Inflammatory macrophage treated with lipopolysaccharide for 1 hour (primary cell): ENCODE measurements at regions not wholly inside any gene's neighbourhood (a gene's known extent, or its start where the extent isn't known, plus 50 kb on each side); places are given as distances from the start of the nearest gene placed in this dataset.

ENCODE experiments used
- DNase-seq, 2 donors: peaks; one replicate each; pipeline ENCODE4 v3.0.0-alpha.2; 2020 to 2022

GRCh38 chr4:108398316-108398715, 222.1 kb upstream of the RPL34 start:
- no peak for DNase-seq

DNA sequence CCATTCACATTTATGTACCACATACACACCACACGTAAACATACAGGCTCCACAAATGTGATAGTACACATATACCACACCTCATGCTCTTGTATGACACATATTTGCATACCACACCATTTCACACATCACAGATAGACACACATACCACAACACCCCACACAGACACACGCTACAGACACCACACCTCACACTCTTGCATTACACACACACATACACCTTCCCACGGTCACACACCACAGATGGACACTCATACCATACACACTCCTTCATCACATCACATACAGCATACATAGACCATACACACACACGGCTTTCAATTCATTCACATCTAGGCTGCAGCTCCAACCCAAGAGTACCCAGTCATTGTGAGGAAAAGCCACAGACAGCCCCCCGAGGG, 222.5 kb upstream of the RPL34 start:
- DNase-seq, result no peak

- DNase-seq, result no peak
These were observed 223.4 kb upstream of the RPL34 start for GRCh38 chr4:108396900-108397497.

DNA sequence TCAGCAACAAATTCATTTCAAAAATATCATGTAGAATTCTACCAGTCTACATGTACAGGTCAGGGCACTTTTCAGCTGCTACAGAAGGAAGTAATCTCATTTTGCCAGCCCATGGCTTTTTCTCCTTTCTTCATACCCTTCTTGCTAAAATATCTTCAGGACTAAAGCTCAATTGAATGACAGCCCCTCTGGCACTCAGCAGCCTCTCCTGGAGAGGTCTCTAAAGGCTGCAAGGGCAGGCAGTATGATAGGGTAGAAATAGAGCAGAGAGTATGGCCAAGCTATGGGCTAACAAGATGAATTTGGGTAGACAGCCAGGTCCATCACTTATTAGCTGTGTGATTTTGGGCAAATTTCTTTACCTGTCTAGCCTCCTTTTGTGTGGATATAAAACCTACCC, 224.6 kb upstream of the RPL34 start:
- DNase-seq, result no peak

DNA sequence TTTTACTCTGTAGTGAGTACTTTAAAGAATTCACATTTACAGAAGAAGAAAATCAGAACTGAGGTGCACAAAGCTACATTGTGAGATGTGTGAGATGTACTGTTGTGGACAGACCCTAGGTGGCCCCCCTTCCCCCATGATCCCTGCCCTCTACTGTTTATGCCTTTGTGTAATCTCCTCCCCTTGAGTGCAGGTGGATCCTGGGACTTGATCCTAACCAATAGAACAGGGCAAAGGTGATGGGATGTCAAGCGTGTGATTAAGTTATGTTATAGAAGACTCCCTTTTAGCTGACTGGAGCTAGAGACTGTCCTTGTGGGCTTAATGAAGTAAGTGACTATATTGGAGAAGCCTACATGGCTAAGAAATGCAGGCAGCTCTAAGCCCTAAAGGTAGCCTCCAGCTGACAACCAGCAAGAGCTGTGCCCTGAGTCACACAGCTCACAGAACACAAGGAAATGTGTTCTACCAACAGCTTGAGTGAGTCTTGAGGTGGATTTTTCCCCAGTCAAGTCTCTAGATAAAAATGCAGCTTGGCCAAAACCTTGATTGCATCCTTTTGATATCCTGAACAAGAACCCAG, 225.2 kb upstream of the LEF1 start:
- DNase-seq, result no peak

- DNase-seq, result peak; percentile 51 to 67
These were observed 223.1 kb upstream of the LEF1 start for GRCh38 chr4:108391701-108392455.

GRCh38 chr4:108385076-108385475, 216.3 kb upstream of the LEF1 start:
- DNase-seq, result no peak

DNA sequence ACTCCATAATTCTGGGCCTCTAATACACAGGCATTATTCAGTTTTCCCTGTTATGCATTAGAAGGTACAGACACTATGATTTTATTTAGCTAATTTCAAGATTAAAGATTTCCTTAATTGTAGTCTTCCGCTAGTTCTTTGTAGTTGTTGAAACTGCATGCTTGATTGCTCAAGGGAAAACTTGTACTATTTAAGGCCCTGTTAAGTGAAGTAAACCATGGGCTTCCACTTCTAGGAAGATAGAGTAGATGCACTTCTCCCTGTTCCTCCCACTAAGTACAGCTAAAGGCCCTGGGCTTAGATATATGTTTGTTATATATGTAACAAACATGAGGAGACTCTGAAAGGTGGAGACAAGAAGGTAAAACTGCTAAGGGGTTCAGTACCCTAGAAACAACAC, 215.8 kb upstream of the LEF1 start:
- no peak for DNase-seq

DNA sequence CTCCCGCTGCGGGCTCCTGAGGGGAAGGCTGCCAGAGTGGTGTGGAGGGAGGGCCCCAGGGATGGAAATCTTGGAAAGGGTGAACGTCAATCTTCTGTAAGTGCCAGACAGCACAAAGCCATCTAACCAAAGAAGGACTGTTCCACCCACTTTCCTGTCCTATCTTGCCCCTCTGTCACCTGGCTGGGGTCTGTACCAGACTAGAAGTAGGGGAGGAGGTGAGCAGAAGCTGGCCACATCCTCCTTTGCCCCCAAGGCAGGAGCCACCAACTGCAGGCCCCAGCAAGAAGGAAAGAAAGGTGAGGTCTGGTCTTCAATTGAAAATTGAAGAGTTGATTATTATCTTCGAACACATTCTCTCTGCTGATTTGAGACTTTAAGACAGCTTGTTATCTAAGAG, 214.4 kb upstream of the LEF1 start:
- DNase-seq, result no peak

DNA sequence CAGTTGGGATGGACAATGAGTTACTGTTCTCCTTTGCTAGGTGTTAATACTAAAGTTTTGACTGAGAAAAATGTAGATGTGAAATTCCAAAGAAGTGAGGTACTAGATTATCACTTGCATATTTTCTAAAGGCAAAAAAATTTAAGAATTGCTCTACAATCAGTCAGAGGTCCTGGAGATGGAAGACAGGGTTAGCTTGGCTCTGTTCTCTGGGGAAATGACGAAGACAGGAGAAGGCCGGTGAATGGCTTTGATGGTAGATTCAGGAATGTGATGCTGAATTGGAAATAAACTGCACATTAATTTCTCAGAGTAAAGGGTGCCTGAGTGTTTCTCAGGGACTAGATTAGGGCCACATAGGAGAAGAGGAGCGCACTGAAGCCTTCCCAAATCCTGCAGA, 214.0 kb upstream of the LEF1 start:
- no peak for DNase-seq

DNA sequence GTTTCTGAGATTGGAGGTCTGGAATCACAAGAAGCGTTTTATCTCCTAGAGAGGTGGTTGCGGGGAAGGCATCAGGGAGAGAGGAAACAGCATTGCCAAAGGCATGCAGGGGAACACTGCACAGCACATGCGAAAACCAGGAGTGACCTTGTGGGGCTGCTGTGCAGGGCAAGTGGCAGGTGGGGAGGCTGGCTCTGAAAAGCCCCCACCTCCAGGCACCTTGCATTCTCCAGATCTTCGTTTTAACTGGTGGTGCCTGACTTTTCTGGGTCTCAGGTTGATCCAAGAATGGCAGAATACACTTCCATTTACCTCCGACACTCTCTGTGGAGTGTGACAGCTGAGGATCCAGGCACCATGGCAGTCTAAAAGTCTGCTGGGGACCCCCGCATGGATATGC, 209.4 kb upstream of the LEF1 start:
- DNase-seq, result no peak

GRCh38 chr4:108377021-108377420, 208.3 kb upstream of the LEF1 start:
- no peak for DNase-seq

GRCh38 chr4:108375434-108375833, 206.7 kb upstream of the LEF1 start:
- no peak for DNase-seq

DNA sequence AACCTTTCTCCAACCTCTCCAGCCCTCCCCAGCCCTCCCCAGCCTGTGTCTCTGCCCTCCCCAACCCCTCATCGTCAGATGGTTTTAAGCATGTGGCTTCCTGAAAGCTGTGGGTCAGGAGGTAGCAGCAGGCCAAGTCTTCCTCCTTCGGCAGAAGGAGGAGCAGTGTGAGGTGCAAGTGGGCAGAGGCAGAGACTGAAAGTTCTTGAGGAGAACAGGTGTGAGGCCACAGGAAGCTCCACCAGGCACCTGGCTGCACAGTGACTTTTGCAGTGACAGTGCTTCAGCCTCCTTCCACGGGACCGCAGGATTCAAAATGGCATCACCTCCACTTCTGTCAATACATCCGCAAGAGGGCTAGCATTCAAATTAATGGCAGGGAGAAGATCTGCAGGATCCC, 203.9 kb upstream of the LEF1 start:
- no peak for DNase-seq

DNA sequence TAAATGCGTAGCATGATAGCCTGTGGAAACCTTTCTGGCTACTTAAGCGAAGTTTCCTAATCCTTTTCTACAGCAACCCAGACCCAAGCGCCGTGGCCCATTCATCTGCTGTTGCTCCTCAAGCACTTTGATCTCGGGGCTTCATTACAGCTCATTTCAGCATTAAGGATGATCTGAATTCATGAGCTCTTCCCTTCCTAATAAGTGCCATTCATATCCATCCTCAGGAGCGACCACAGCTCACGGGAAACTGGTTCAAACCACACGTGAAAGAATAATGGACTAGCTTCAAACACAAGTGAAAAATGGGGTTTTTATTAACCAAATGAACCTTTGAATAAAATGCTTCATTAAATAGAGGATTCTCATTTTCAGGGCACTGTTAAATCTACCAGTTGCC, 202.6 kb upstream of the LEF1 start:
- DNase-seq, result no peak

GRCh38 chr4:108370291-108371141, 201.8 kb upstream of the LEF1 start:
- no peak for DNase-seq

DNA sequence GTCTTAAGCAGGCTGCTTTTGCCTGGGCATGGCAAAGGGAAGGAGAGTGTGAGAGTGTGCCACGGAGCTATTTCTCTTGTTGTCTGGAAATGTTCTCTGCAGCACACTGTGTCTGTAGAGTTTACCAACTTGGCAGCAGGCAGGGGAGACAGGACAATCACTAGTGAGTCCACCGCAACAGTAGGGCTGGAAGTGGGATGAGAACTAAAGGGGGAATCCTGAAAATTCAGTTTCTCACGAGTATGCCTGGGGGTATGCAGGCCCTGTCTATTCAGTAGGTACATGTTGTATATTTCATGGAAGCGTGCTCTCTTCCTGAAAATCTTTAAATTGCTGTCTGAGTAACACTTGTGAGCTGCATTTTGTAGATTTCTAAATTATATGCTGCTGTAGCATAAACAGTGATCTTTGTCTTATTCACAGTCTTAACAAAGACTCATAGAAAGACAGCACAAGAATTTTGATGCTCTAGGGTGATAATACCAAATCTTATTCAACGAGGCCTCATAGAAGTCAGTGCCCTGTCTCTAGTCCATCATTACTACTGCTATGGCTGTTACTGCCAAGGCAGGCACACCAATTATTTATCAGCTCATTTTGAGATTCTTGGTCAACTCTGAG, 200.4 kb upstream of the LEF1 start:
- no peak for DNase-seq

- DNase-seq, result no peak
These were observed 199.0 kb upstream of the LEF1 start for GRCh38 chr4:108367751-108368150.

GRCh38 chr4:108366716-108367115, 198.0 kb upstream of the LEF1 start:
- DNase-seq, result no peak

- DNase-seq, result no peak
These were observed 196.8 kb upstream of the LEF1 start for GRCh38 chr4:108365551-108365950.

GRCh38 chr4:108361886-108362285, 193.2 kb upstream of the LEF1 start:
- no peak for DNase-seq

GRCh38 chr4:108361446-108361820, 192.7 kb upstream of the LEF1 start:
- DNase-seq, result no peak

DNA sequence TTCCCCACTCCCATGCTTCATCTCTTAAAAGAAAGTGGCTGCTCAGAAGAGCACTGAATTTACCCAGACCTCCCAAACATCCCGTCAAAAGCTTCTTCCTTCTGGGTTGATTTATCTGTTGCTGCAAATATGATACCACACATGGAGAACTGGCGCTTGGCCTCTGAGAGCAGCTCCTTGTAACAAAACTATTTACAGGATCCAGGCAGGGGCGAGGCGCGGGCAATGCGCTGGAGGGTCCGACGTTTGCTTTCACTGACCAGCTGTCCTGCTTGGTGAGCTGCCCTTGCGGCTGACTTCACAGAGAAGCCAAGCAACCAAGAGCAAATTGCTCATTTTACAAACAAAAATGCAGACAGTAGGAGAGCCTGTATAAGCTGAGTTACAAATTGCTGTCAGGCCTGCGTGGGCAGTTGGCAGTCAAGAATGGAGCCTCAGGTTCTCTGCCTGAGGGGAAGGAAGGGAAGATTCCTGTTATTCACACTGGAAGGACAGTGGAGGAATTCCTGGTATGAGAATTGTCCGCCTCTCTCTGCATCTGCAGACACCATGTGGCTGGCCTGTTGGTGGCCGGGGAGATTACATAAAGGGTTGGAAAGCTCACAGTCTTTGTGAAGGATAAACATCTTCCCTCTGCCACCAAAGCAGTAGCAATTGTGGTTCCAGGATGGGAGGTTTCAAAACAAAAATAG, 192.2 kb upstream of the LEF1 start:
- DNase-seq, result no peak
